CD4-positive, alpha-beta T cell treated with Interleukin-15 for 1 hour (primary cell): ENCODE measurements at regions not wholly inside any gene's neighbourhood (a gene's known extent, or its start where the extent isn't known, plus 50 kb on each side); places are given as distances from the start of the nearest gene placed in this dataset.

Source experiments
- DNase-seq: peaks from one replicate; pipeline ENCODE4 v3.0.0-alpha.2; 2020

GRCh38 chr14:66380143-66380542, 106.0 kb upstream of the CCDC196 start:
- no peak for DNase-seq

- no peak for DNase-seq
Measured at GRCh38 chr14:66381755-66382154, 104.4 kb upstream of the CCDC196 start.

- DNase-seq: no peak
Measured at GRCh38 chr14:66383257-66383656, 102.9 kb upstream of the CCDC196 start.

- no peak for DNase-seq
Measured at GRCh38 chr14:66383771-66384170, 102.4 kb upstream of the CCDC196 start.

GRCh38 chr14:66388516-66388915, 97.7 kb upstream of the CCDC196 start:
- DNase-seq: no peak

GRCh38 chr14:66389481-66389880, 96.7 kb upstream of the CCDC196 start:
- DNase-seq: no peak

- DNase-seq: no peak
Measured at GRCh38 chr14:66395300-66395699, 90.9 kb upstream of the CCDC196 start.

- no peak for DNase-seq
Measured at GRCh38 chr14:66396164-66396563, 90.0 kb upstream of the CCDC196 start.

- DNase-seq: no peak
Measured at GRCh38 chr14:66398437-66398836, 87.7 kb upstream of the CCDC196 start.

- DNase-seq: no peak
Measured at GRCh38 chr14:66401449-66402095, 84.6 kb upstream of the CCDC196 start.

- DNase-seq: no peak
Measured at GRCh38 chr14:66403183-66403582, 83.0 kb upstream of the CCDC196 start.

GRCh38 chr14:66404051-66404545, 82.1 kb upstream of the CCDC196 start:
- no peak for DNase-seq

- DNase-seq: no peak
Measured at GRCh38 chr14:66405158-66405557, 81.0 kb upstream of the CCDC196 start.

GRCh38 chr14:66413901-66414300, 72.3 kb upstream of the CCDC196 start:
- DNase-seq: no peak

- DNase-seq: no peak
Measured at GRCh38 chr14:66414511-66414910, 71.7 kb upstream of the CCDC196 start.

- DNase-seq: no peak
Measured at GRCh38 chr14:66420251-66421006, 65.7 kb upstream of the CCDC196 start.

GRCh38 chr14:66421990-66422946, 63.9 kb upstream of the CCDC196 start:
- no peak for DNase-seq

GRCh38 chr14:66425402-66425801, 60.8 kb upstream of the CCDC196 start:
- no peak for DNase-seq

- DNase-seq: no peak
Measured at GRCh38 chr14:66426451-66426850, 59.7 kb upstream of the CCDC196 start.

- DNase-seq: no peak
Measured at GRCh38 chr14:66432334-66432733, 53.8 kb upstream of the CCDC196 start.

- DNase-seq: no peak
Measured at GRCh38 chr14:66434464-66434863, 51.7 kb upstream of the CCDC196 start.

GRCh38 chr14:66435683-66436082, 50.5 kb upstream of the CCDC196 start:
- DNase-seq: no peak
